LNCaP clone FGC (cell line): ENCODE measurements at regions not wholly inside any gene's neighbourhood (a gene's known extent, or its start where the extent isn't known, plus 50 kb on each side); places are given as distances from the start of the nearest gene placed in this dataset.

ENCODE experiments used
- DNase-seq: peaks from one replicate; pipeline ENCODE4 v3.0.0-alpha.2; 2011; ENCODE audit warnings: low read depth
- H3K4me3 ChIP-seq: 2 replicates; pipeline ENCODE4 v1.5.1; 2011; ENCODE audit warnings: mild to moderate bottlenecking, low read depth, low read length, control low read depth
- CTCF ChIP-seq: IDR thresholded peaks from 2 replicates; pipeline ENCODE4 v1.5.1; 2012; ENCODE audit warnings: mild to moderate bottlenecking; ENCODE audit not compliant: control insufficient read depth, insufficient read depth; ENCODE audit errors: extremely low read depth

GRCh38 chr16:79305074-79305473, 295.5 kb downstream of the MAF start:
- no peak overlapping the region for H3K4me3 ChIP-seq
- no peak for DNase-seq
- TF ChIP-seq CTCF: no peak

- DNase-seq: no peak
- no peak for TF ChIP-seq CTCF
- H3K4me3 ChIP-seq: no peak overlapping the region
Measured at GRCh38 chr16:79303959-79304387, 296.6 kb downstream of the MAF start.

- no peak for TF ChIP-seq CTCF
- DNase-seq: no peak
- H3K4me3 ChIP-seq: no peak overlapping the region
Measured at GRCh38 chr16:79303206-79303605, 297.3 kb downstream of the MAF start.

DNA sequence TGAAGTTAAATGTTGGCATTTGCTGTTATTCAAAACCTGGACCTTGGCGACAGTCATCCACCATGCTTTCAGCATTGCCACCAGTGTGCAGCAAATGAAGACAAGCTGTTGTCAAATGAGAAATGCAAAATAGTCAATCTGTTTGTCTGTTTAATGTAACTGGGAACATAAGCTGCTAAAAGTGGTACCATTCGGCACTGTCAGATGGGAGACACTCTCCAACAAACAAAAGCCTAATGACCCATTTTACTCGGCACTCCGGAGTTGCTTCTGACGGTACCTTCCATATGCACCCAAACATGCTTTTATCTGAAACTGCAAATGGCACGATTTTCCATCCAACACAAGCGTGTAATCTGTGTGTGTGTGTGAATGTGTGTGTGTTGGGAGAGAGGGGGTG, 297.8 kb downstream of the MAF start:
- no peak for DNase-seq
- no peak overlapping the region for H3K4me3 ChIP-seq
- TF ChIP-seq CTCF: no peak

GRCh38 chr16:79301051-79301450, 299.5 kb downstream of the MAF start:
- no peak for TF ChIP-seq CTCF
- H3K4me3 ChIP-seq: no peak overlapping the region
- no peak for DNase-seq

GRCh38 chr16:79298894-79299799, 301.4 kb downstream of the MAF start:
- DNase-seq: no peak
- H3K4me3 ChIP-seq: no peak overlapping the region
- TF ChIP-seq CTCF: no peak

- no peak for DNase-seq
- H3K4me3 ChIP-seq: no peak overlapping the region
- TF ChIP-seq CTCF: no peak
Measured at GRCh38 chr16:79298476-79298875, 302.1 kb downstream of the MAF start.
